ENCODE measurements at regions not wholly inside any gene's neighbourhood (a gene's known extent, or its start where the extent isn't known, plus 50 kb on each side); places are given as distances from the start of the nearest gene placed in this dataset.

DNA sequence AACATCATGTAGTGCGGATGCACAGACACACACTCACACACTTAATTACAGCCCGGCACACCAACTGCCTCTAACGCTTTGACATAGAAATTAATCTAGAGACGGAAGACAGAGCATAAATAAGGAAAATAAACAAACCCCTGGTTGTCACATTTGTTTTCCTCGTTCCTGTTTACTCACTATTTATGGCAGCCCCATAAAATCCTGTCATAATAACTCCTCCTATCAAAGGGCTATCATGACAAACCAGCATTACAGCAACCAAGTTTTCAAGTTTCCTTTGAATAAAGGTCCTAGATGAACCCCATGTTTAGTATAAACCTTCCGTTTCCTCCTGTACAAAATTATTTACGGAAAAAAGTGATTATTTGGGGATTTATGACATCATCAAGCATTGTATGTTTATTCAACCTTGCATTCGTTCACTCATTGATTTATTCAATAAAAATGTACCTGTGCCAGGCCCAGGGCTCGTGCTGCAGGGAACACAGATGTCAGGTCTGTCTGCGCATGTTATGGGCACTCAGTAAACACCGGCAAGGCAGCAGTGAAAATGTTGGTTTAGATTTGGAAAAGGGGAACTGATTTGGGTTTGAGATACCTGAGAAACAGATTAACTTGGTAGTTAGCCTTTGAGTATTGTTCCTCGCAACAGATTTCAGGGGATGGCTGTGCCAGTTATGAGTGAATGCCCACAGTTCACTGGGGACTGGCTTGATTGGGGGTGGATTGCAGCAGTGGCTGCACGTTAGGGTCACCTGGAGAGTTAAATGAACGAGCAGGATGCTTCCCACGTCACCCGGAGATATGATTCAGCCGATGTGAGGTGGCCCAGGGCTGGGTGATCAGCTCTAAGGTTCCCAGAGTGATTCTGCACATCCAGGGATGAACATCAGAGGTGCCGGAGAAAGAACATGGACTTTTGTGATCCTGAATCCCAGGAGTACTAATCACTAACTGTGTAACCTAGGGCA is 295.3 kb upstream of the FOXQ1 start:
- H3K27ac ChIP-seq, result no peak overlapping the region
- no peaks in the 10 kb centered on the region for H3K27me3 ChIP-seq
- peaks cover 0 to 9% (median 0%) of the 10 kb centered on the region in 4 donors for H3K9me3 ChIP-seq
- no peaks in the 10 kb centered on the region for H3K4me1 ChIP-seq
- H3K36me3 ChIP-seq, result no peaks in the 10 kb centered on the region
- TF ChIP-seq CTCF (IDR thresholded peaks at IDR 0.05) (no peak), POLR2A (IDR thresholded peaks at IDR 0.05) (no peak), EP300 (IDR thresholded peaks at IDR 0.05) (no peak)
- 73 to 75% methylated on average over 18 of the region's 18 CpGs for WGBS, 2 donors
- no peak overlapping the region for H3K4me3 ChIP-seq
- DNase-seq (ENCODE audit: low spot score in 2 of 2), result no peak

DNA sequence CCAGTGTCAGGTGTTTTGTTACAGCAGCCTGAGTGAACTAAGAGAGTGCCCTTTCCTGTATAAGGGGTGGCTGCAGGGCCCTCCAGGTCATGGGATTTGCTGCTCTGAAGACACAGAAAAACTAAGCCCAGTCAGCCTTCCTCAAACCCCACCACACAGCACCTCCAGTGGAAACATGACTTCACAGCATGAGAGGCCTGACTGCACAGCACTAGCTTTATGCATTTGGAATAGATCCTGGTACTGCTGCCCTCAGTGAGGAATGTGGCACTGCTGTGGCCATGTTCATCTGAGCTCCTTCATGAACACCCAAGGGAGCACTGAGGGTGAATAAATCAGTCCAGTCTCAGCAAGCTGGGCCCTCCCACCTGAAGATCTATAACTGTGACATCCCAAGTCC is 296.1 kb upstream of the FOXQ1 start:
- Histone ChIP-seq H3K9me3 (peaks cover 0 to 6% (median 0%) of the 10 kb centered on the region in 4 donors), H3K36me3 (no peaks in the 10 kb centered on the region), H3K4me3 (no peak overlapping the region), H3K27ac (no peak overlapping the region), H3K4me1 (no peaks in the 10 kb centered on the region), H3K27me3 (no peaks in the 10 kb centered on the region)
- no peak for DNase-seq (ENCODE audit: low spot score in 2 of 2)
- TF ChIP-seq POLR2A (IDR thresholded peaks at IDR 0.05) (no peak), CTCF (IDR thresholded peaks at IDR 0.05) (no peak), EP300 (IDR thresholded peaks at IDR 0.05) (no peak)

GRCh38 chr6:1014431-1014807 is 297.5 kb upstream of the FOXQ1 start:
- no peak overlapping the region for H3K27ac ChIP-seq
- no peak overlapping the region for H3K4me3 ChIP-seq
- no peak for DNase-seq (ENCODE audit: low spot score in 2 of 2)
- no peaks in the 10 kb centered on the region for H3K36me3 ChIP-seq
- peaks cover 0 to 6% (median 0%) of the 10 kb centered on the region in 4 donors for H3K9me3 ChIP-seq
- no peaks in the 10 kb centered on the region for H3K4me1 ChIP-seq
- H3K27me3 ChIP-seq, result no peaks in the 10 kb centered on the region
- 36 to 70% methylated on average over 2 of the region's 2 CpGs for WGBS, 2 donors
- no peak for TF ChIP-seq EP300 (IDR thresholded peaks at IDR 0.05)
- TF ChIP-seq CTCF (IDR thresholded peaks at IDR 0.05), result no peak
- no peak for TF ChIP-seq POLR2A (IDR thresholded peaks at IDR 0.05)

DNA sequence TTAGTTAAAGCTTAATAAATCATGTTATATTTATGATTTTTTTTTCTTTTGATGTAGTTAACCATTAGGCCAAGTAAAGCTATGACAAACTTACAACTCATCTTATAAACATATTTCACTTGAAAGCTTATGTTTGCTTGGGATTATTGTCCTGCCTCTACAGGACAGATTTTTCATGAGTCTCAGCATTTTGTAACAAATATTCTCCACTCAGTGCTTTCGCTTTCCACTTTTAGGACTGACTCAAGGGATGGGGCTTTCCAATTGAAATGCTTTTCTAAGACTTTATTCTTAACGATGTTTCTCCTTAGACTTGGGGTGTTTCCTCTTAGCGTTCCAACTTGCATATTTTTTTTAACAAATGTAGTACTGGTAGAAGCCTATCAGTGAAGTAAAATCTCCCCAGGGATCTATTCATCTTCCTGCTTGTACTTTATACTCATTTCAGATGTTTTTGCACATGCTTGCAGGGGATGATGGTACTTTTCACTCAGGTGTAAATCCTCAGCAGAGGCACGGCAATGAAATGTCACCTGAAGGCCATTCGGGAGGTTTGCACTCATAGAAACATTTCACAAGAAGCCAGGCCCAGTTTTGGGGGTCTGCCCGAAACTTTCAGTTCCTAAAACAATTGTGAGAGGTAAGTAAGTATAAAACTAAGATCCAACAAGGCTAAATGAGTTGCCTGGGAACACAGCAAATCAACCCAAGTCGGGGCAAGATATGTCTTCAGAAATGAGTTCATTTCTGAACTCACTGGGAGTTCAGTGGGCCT is 298.1 kb upstream of the FOXQ1 start:
- WGBS, 2 donors, result 53 to 62% methylated on average over 7 of the region's 7 CpGs
- H3K4me3 ChIP-seq, result no peak overlapping the region
- H3K4me1 ChIP-seq, result no peaks in the 10 kb centered on the region
- H3K36me3 ChIP-seq, result no peaks in the 10 kb centered on the region
- H3K27me3 ChIP-seq, result no peaks in the 10 kb centered on the region
- TF ChIP-seq EP300 (IDR thresholded peaks at IDR 0.05), result no peak
- no peak overlapping the region for H3K27ac ChIP-seq
- H3K9me3 ChIP-seq, result peaks cover 0 to 6% (median 0%) of the 10 kb centered on the region in 4 donors
- DNase-seq (ENCODE audit: low spot score in 2 of 2), result no peak

GRCh38 chr6:1009103-1009502 is 302.8 kb upstream of the FOXQ1 start:
- no peak overlapping the region for H3K27ac ChIP-seq
- TF ChIP-seq POLR2A (IDR thresholded peaks at IDR 0.05), result no peak
- no peak for TF ChIP-seq EP300 (IDR thresholded peaks at IDR 0.05)
- TF ChIP-seq CTCF (IDR thresholded peaks at IDR 0.05), result no peak
- 86 to 87% methylated on average over 1 of the region's 1 CpG for WGBS, 2 donors

More at GRCh38 chr6:1009103-1009502, 302.8 kb upstream of the FOXQ1 start:
- no peaks in the 10 kb centered on the region for H3K27me3 ChIP-seq
- H3K4me3 ChIP-seq, result no peak overlapping the region
- H3K4me1 ChIP-seq, result no peaks in the 10 kb centered on the region
- H3K9me3 ChIP-seq, result peaks cover 0 to 2% (median 0%) of the 10 kb centered on the region in 4 donors
- H3K36me3 ChIP-seq, result no peaks in the 10 kb centered on the region
- DNase-seq (ENCODE audit: low spot score in 2 of 2), result no peak

Measured in tibial nerve (tissue), 4 donors.